Smooth muscle cell (in vitro differentiated cells): ENCODE measurements at regions not wholly inside any gene's neighbourhood (a gene's known extent, or its start where the extent isn't known, plus 50 kb on each side); places are given as distances from the start of the nearest gene placed in this dataset.

Source experiments
- DNase-seq: peaks from one replicate; lab custom pipeline; 2025; ENCODE audit not compliant: unreplicated experiment; lab: John Stamatoyannopoulos, UW
- H2AFZ ChIP-seq: fragments of 200-600 bp; sonication (generic); 2 replicates; pipeline ENCODE4 v1.6.0; 2016; ENCODE audit warnings: antibody characterized with exemption, low read depth, mild to moderate bottlenecking
- H3F3A ChIP-seq: fragments of 200-600 bp; sonication (generic); 2 replicates; pipeline ENCODE4 v1.6.0; 2017; ENCODE audit warnings: antibody characterized with exemption, low read depth
- H3K27ac ChIP-seq: fragments of 200-600 bp; sonication (generic); 2 replicates; pipeline ENCODE4 v1.5.1; 2016; ENCODE audit warnings: low read depth, mild to moderate bottlenecking
- H3K27me3 ChIP-seq: fragments of 200-600 bp; sonication (generic); 2 replicates; pipeline ENCODE4 v1.6.1; 2016; ENCODE audit warnings: low read depth, mild to moderate bottlenecking
- H3K36me3 ChIP-seq: fragments of 200-600 bp; sonication (generic); 2 replicates; pipeline ENCODE4 v1.5.1; 2016; ENCODE audit warnings: low read depth
- H3K4me1 ChIP-seq: fragments of 200-600 bp; sonication (generic); 2 replicates; pipeline ENCODE4 v1.5.1; 2016; ENCODE audit warnings: low read depth
- H3K4me2 ChIP-seq: fragments of 200-600 bp; sonication (generic); 2 replicates; pipeline ENCODE4 v1.6.0; 2016; ENCODE audit warnings: mild to moderate bottlenecking
- H3K4me3 ChIP-seq: fragments of 200-600 bp; sonication (generic); 2 replicates; pipeline ENCODE4 v1.5.1; 2016; ENCODE audit warnings: mild to moderate bottlenecking
- H3K79me2 ChIP-seq: fragments of 200-600 bp; sonication (generic); 2 replicates; pipeline ENCODE4 v1.6.0; 2016; ENCODE audit warnings: low read depth, mild to moderate bottlenecking
- H3K9ac ChIP-seq: fragments of 200-600 bp; sonication (generic); 2 replicates; pipeline ENCODE4 v1.6.0; 2016; ENCODE audit warnings: low read depth
- H3K9me3 ChIP-seq: fragments of 200-600 bp; sonication (generic); replicated peaks from 2 replicates; pipeline ENCODE4 v1.5.1; 2016; ENCODE audit warnings: low read depth
- H4K20me1 ChIP-seq: fragments of 200-600 bp; sonication (generic); 2 replicates; pipeline ENCODE4 v1.6.0; 2016; ENCODE audit warnings: low read depth
- WGBS: methylation state at CpG from one replicate; pipeline ENCODE4 v1.1.7; 2016; ENCODE audit warnings: low lambda C conversion rate; 5-methylcytosine and 5-hydroxymethylcytosine counted together
- TF ChIP-seq, protein P1 (sequence below): fragments of 200-600 bp; sonication (generic); IDR thresholded peaks from 2 replicates; pipeline ENCODE4 v1.5.1; 2017; ENCODE audit warnings: borderline replicate concordance, mild to moderate bottlenecking, antibody characterized with exemption; ENCODE audit not compliant: insufficient read depth, poor library complexity, severe bottlenecking

DNA sequence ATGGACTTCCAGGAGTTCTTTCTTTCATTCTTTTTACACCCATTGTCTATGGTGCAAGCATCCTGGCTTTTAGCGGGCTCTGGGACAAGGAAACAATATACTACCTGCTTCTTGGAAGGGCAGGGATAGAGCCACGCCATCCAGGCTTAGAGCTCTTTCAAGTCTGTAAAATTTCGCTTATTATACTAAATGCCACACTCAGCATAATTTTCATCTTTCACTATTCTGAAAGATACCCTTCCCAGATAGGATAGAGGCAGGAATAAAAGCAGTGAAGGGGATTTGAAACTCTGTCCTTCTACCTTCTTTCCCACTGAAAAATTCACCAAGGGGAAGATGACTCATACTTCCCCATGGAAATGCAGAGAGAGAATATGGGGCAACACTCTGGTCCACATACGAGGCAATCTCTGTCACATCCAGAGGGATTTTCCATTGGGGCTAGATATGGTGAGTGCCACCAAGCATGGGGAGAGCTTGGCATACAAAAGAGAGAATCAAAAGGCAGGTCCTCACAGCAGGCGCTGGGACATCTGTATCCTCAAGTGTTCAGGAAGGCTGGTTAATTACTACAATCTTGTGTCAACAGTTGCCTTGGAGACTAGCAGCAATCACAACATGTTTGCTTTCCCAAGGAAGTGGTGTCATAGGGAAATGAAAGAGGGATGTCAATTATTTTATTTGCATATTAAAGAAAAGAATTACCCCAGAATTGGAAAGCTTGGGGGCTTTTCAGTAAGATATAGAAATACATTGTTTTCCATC, 127.6 kb downstream of the TDRD15 start:
- 79% methylated on average over 5 of the region's 5 CpGs for WGBS
- no peak overlapping the region for H2AFZ ChIP-seq
- H3K4me3 ChIP-seq = no peak overlapping the region
- no peaks in the 10 kb centered on the region for H3K79me2 ChIP-seq
- H3K27ac ChIP-seq = no peak overlapping the region
- no peak overlapping the region for H3K9ac ChIP-seq
- no peaks in the 10 kb centered on the region for H4K20me1 ChIP-seq
- no peak for DNase-seq
- no peaks in the 10 kb centered on the region for H3K36me3 ChIP-seq
- no peak overlapping the region for H3K4me2 ChIP-seq
- TF ChIP-seq, protein P1, sequence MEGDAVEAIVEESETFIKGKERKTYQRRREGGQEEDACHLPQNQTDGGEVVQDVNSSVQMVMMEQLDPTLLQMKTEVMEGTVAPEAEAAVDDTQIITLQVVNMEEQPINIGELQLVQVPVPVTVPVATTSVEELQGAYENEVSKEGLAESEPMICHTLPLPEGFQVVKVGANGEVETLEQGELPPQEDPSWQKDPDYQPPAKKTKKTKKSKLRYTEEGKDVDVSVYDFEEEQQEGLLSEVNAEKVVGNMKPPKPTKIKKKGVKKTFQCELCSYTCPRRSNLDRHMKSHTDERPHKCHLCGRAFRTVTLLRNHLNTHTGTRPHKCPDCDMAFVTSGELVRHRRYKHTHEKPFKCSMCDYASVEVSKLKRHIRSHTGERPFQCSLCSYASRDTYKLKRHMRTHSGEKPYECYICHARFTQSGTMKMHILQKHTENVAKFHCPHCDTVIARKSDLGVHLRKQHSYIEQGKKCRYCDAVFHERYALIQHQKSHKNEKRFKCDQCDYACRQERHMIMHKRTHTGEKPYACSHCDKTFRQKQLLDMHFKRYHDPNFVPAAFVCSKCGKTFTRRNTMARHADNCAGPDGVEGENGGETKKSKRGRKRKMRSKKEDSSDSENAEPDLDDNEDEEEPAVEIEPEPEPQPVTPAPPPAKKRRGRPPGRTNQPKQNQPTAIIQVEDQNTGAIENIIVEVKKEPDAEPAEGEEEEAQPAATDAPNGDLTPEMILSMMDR = no peak
- H3K27me3 ChIP-seq = no peaks in the 10 kb centered on the region
- H3K4me1 ChIP-seq = no peaks in the 10 kb centered on the region
- no peaks in the 10 kb centered on the region for H3F3A ChIP-seq
- H3K9me3 ChIP-seq = no peaks in the 10 kb centered on the region

DNA sequence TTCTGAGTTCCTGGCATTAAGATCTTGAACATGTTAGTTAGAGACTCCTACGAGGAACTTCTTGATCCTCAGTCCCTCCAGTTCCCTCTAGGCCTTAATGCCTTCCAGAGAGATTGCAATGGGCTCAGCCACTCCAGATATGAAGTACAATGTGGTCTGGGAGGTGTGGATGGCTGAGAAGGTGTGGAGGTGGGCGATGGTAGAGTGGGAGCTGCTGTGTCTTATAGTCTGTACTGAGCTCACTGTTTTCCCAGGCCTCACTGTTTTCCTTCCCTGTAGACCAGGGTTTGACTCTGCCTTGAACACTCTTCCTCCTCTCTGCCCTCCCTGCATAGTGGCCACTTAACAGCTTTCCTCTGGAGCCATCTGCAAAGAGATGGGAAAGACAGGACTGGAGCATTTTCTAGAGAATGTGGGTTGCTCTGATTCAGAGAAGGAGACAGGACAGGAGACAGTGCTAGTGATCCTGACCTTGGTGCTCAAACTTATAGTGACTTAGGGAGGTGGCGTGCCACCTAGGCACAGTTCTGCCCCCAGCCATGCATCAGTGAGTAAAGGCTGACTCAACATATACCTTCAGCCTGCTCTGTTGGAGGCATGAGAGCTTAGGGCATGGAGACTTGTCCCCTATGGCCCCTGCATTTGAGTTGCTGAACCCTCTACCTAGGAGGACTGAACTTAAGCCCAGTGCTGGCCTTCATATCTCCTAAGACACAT, 129.7 kb downstream of the TDRD15 start:
- Histone ChIP-seq H3K36me3 (no peaks in the 10 kb centered on the region), H2AFZ (no peak overlapping the region), H3K9me3 (no peaks in the 10 kb centered on the region), H3K27ac (no peak overlapping the region), H4K20me1 (no peaks in the 10 kb centered on the region), H3K4me1 (peaks cover 6% of the 10 kb centered on the region), H3K9ac (no peak overlapping the region), H3K79me2 (no peaks in the 10 kb centered on the region), H3K27me3 (no peaks in the 10 kb centered on the region), H3F3A (no peaks in the 10 kb centered on the region), H3K4me2 (no peak overlapping the region), H3K4me3 (no peak overlapping the region)
- TF ChIP-seq, protein P1 = no peak
- WGBS = 97% methylated on average over 3 of the region's 3 CpGs
- no peak for DNase-seq

DNA sequence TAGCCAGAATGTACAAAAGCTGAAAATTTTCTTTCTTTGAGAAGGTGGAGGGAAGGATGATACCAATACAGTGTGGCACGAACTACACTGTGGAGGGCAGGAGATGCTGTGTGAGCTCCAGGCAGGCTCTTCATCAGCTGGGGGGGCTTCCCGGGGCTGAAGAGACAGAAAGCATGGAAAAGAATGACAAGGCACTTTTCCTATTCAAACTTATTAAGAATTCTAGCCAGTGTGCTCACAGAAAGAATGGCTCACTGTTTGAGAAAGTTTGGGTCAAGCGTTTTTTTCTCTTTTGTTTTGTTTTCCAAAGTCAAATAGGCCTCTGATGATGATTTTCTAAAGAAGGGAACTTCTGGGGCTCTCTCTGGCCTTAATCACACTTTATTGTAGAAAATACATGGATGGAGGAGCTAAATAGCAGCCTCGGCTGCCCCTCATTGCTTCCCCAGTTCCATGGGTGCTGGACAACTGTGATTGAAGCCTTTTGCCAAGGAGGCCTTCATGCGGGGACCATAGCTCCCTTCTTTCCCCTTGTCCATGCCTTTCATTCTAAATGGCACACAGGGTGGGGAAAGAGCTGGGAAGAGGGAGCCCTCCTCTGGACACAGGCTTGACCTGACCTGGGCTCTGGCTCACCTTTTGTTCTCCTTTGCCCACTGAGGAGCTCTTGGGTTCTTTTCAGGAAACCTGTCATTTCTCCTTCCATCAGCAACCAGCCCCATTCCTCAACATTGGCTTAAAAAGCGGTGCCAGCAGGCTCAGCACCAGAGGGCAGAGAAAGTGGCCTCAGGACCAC, 130.6 kb downstream of the TDRD15 start:
- H3K4me3 ChIP-seq = no peak overlapping the region
- 89% methylated on average over 6 of the region's 6 CpGs for WGBS
- no peaks in the 10 kb centered on the region for H3K79me2 ChIP-seq
- no peak overlapping the region for H2AFZ ChIP-seq
- H3F3A ChIP-seq = no peaks in the 10 kb centered on the region
- H3K4me1 ChIP-seq = peaks cover 6% of the 10 kb centered on the region
- H3K36me3 ChIP-seq = no peaks in the 10 kb centered on the region
- DNase-seq = no peak
- H3K9me3 ChIP-seq = no peaks in the 10 kb centered on the region
- H3K9ac ChIP-seq = no peak overlapping the region
- no peaks in the 10 kb centered on the region for H4K20me1 ChIP-seq
- TF ChIP-seq, protein P1 = no peak
- H3K4me2 ChIP-seq = no peak overlapping the region
- H3K27me3 ChIP-seq = no peaks in the 10 kb centered on the region
- no peak overlapping the region for H3K27ac ChIP-seq
